AG10803 (cell line): ENCODE measurements at regions not wholly inside any gene's neighbourhood (a gene's known extent, or its start where the extent isn't known, plus 50 kb on each side); places are given as distances from the start of the nearest gene placed in this dataset.

Source experiments
- DNase-seq: peaks from one replicate; pipeline ENCODE4 v3.0.0; 2010; ENCODE audit warnings: low read depth
- H3K4me3 ChIP-seq: 2 replicates; pipeline ENCODE4 v1.5.1; 2011; ENCODE audit warnings: mild to moderate bottlenecking, low read length, control low read depth
- CTCF ChIP-seq: conservative IDR thresholded peaks from 2 replicates; pipeline ENCODE4 v1.5.1; 2011; ENCODE audit warnings: mild to moderate bottlenecking, low read length, control low read depth, inconsistent platforms

GRCh38 chr18:67023059-67023458, 419.2 kb upstream of the CDH19 start:
- no peak for TF ChIP-seq CTCF
- DNase-seq: no peak
- H3K4me3 ChIP-seq: no peak overlapping the region

GRCh38 chr18:67010919-67011318, 407.0 kb upstream of the CDH19 start:
- TF ChIP-seq CTCF: no peak
- H3K4me3 ChIP-seq: no peak overlapping the region
- no peak for DNase-seq

GRCh38 chr18:67007999-67008398, 404.1 kb upstream of the CDH19 start:
- no peak for DNase-seq
- no peak overlapping the region for H3K4me3 ChIP-seq
- no peak for TF ChIP-seq CTCF

- H3K4me3 ChIP-seq: no peak overlapping the region
- TF ChIP-seq CTCF: no peak
- DNase-seq: no peak
Observed at GRCh38 chr18:67007085-67007484, 403.2 kb upstream of the CDH19 start.

GRCh38 chr18:67001052-67001451, 397.2 kb upstream of the CDH19 start:
- TF ChIP-seq CTCF: no peak
- no peak for DNase-seq
- H3K4me3 ChIP-seq: no peak overlapping the region

GRCh38 chr18:66999003-66999402, 395.1 kb upstream of the CDH19 start:
- no peak for TF ChIP-seq CTCF
- no peak for DNase-seq
- no peak overlapping the region for H3K4me3 ChIP-seq

- TF ChIP-seq CTCF: no peak
- DNase-seq: no peak
- no peak overlapping the region for H3K4me3 ChIP-seq
Observed at GRCh38 chr18:66995270-66995669, 391.4 kb upstream of the CDH19 start.
